ENCODE measurements at regions not wholly inside any gene's neighbourhood (a gene's known extent, or its start where the extent isn't known, plus 50 kb on each side); places are given as distances from the start of the nearest gene placed in this dataset.

GRCh38 chr7:47221826-47222225, 360.1 kb downstream of the TNS3 start:
- Mint-ChIP-seq H3K4me1 (ENCODE audit: low read depth) (peaks cover 14% of the 10 kb centered on the region), H3K9me3 (no peaks in the 10 kb centered on the region)
- no peak for DNase-seq (ENCODE audit: low spot score)

GRCh38 chr7:47218378-47219176, 363.3 kb downstream of the TNS3 start:
- DNase-seq (ENCODE audit: low spot score) = no peak
- intact Hi-C loops (cut with micrococcal nuclease) = no loop called here
- H3K27ac Mint-ChIP-seq = no peak overlapping the region
- peaks cover 2% of the 10 kb centered on the region for H3K27me3 Mint-ChIP-seq (ENCODE audit: low read depth)
- no peaks in the 10 kb centered on the region for H3K9me3 Mint-ChIP-seq
- H3K4me1 Mint-ChIP-seq (ENCODE audit: low read depth) = peaks cover 14% of the 10 kb centered on the region
- no peak overlapping the region for H3K4me3 Mint-ChIP-seq (ENCODE audit: low read depth)
- H3K36me3 Mint-ChIP-seq (ENCODE audit: low read depth) = no peaks in the 10 kb centered on the region

More at GRCh38 chr7:47221826-47222225, 360.1 kb downstream of the TNS3 start:
- H3K27me3 Mint-ChIP-seq (ENCODE audit: low read depth) = no peaks in the 10 kb centered on the region
- no peak overlapping the region for H3K27ac Mint-ChIP-seq
- no peak overlapping the region for H3K4me3 Mint-ChIP-seq (ENCODE audit: low read depth)
- no peaks in the 10 kb centered on the region for H3K36me3 Mint-ChIP-seq (ENCODE audit: low read depth)
- intact Hi-C loops (cut with micrococcal nuclease) = no loop called here

GRCh38 chr7:47217570-47218360, 364.1 kb downstream of the TNS3 start:
- intact Hi-C loops (cut with micrococcal nuclease) = no loop called here
- no peak overlapping the region for H3K27ac Mint-ChIP-seq

GRCh38 chr7:47217086-47217485, 364.8 kb downstream of the TNS3 start:
- no peak overlapping the region for H3K4me3 Mint-ChIP-seq (ENCODE audit: low read depth)
- H3K4me1 Mint-ChIP-seq (ENCODE audit: low read depth) = peaks cover 14% of the 10 kb centered on the region
- H3K27ac Mint-ChIP-seq = no peak overlapping the region
- DNase-seq (ENCODE audit: low spot score) = no peak
- peaks cover 2% of the 10 kb centered on the region for H3K27me3 Mint-ChIP-seq (ENCODE audit: low read depth)
- H3K9me3 Mint-ChIP-seq = no peaks in the 10 kb centered on the region
- no peaks in the 10 kb centered on the region for H3K36me3 Mint-ChIP-seq (ENCODE audit: low read depth)
- intact Hi-C loops (cut with micrococcal nuclease) = no loop called here

More at GRCh38 chr7:47217570-47218360, 364.1 kb downstream of the TNS3 start:
- no peak for DNase-seq (ENCODE audit: low spot score)
- Mint-ChIP-seq H3K27me3 (ENCODE audit: low read depth) (peaks cover 2% of the 10 kb centered on the region), H3K9me3 (no peaks in the 10 kb centered on the region), H3K4me1 (ENCODE audit: low read depth) (peaks cover 14% of the 10 kb centered on the region), H3K36me3 (ENCODE audit: low read depth) (no peaks in the 10 kb centered on the region), H3K4me3 (ENCODE audit: low read depth) (no peak overlapping the region)

- peaks cover 14% of the 10 kb centered on the region for H3K4me1 Mint-ChIP-seq (ENCODE audit: low read depth)
- peaks cover 2% of the 10 kb centered on the region for H3K27me3 Mint-ChIP-seq (ENCODE audit: low read depth)
- no peaks in the 10 kb centered on the region for H3K36me3 Mint-ChIP-seq (ENCODE audit: low read depth)
- H3K9me3 Mint-ChIP-seq = no peaks in the 10 kb centered on the region
- no peak overlapping the region for H3K4me3 Mint-ChIP-seq (ENCODE audit: low read depth)
- intact Hi-C loops (cut with micrococcal nuclease) = no loop called here
- H3K27ac Mint-ChIP-seq = no peak overlapping the region
- DNase-seq (ENCODE audit: low spot score) = no peak
These were observed 365.5 kb downstream of the TNS3 start for GRCh38 chr7:47216439-47216838.

GRCh38 chr7:47215640-47216039, 366.3 kb downstream of the TNS3 start:
- no peak for DNase-seq (ENCODE audit: low spot score)
- H3K27me3 Mint-ChIP-seq (ENCODE audit: low read depth) = peaks cover 2% of the 10 kb centered on the region
- H3K36me3 Mint-ChIP-seq (ENCODE audit: low read depth) = no peaks in the 10 kb centered on the region
- intact Hi-C loops (cut with micrococcal nuclease) = no loop called here
- H3K4me1 Mint-ChIP-seq (ENCODE audit: low read depth) = peaks cover 14% of the 10 kb centered on the region
- H3K9me3 Mint-ChIP-seq = no peaks in the 10 kb centered on the region
- no peak overlapping the region for H3K27ac Mint-ChIP-seq
- H3K4me3 Mint-ChIP-seq (ENCODE audit: low read depth) = no peak overlapping the region

- Mint-ChIP-seq H3K36me3 (ENCODE audit: low read depth) (no peaks in the 10 kb centered on the region), H3K27ac (no peak overlapping the region), H3K4me3 (ENCODE audit: low read depth) (no peak overlapping the region), H3K9me3 (no peaks in the 10 kb centered on the region), H3K27me3 (ENCODE audit: low read depth) (peaks cover 2% of the 10 kb centered on the region), H3K4me1 (ENCODE audit: low read depth) (peaks cover 14% of the 10 kb centered on the region)
- no peak for DNase-seq (ENCODE audit: low spot score)
- intact Hi-C loops (cut with micrococcal nuclease) = no loop called here
These were observed 366.9 kb downstream of the TNS3 start for GRCh38 chr7:47215049-47215448.

- H3K27me3 Mint-ChIP-seq (ENCODE audit: low read depth) = peaks cover 2% of the 10 kb centered on the region
- H3K4me1 Mint-ChIP-seq (ENCODE audit: low read depth) = peaks cover 8% of the 10 kb centered on the region
- intact Hi-C loops (cut with micrococcal nuclease) = no loop called here
- no peaks in the 10 kb centered on the region for H3K9me3 Mint-ChIP-seq
- no peak overlapping the region for H3K4me3 Mint-ChIP-seq (ENCODE audit: low read depth)
- H3K36me3 Mint-ChIP-seq (ENCODE audit: low read depth) = no peaks in the 10 kb centered on the region
- H3K27ac Mint-ChIP-seq = no peak overlapping the region
- no peak for DNase-seq (ENCODE audit: low spot score)
These were observed 368.6 kb downstream of the TNS3 start for GRCh38 chr7:47213276-47213675.

GRCh38 chr7:47211519-47211973, 370.4 kb downstream of the TNS3 start:
- intact Hi-C loops (cut with micrococcal nuclease) = no loop called here
- Mint-ChIP-seq H3K27ac (no peak overlapping the region), H3K4me1 (ENCODE audit: low read depth) (no peaks in the 10 kb centered on the region), H3K27me3 (ENCODE audit: low read depth) (peaks cover 2% of the 10 kb centered on the region), H3K36me3 (ENCODE audit: low read depth) (no peaks in the 10 kb centered on the region), H3K9me3 (no peaks in the 10 kb centered on the region), H3K4me3 (ENCODE audit: low read depth) (no peak overlapping the region)
- DNase-seq (ENCODE audit: low spot score) = no peak

- no peaks in the 10 kb centered on the region for H3K27me3 Mint-ChIP-seq (ENCODE audit: low read depth)
- H3K36me3 Mint-ChIP-seq (ENCODE audit: low read depth) = no peaks in the 10 kb centered on the region
- H3K27ac Mint-ChIP-seq = no peak overlapping the region
- H3K4me3 Mint-ChIP-seq (ENCODE audit: low read depth) = no peak overlapping the region
- H3K9me3 Mint-ChIP-seq = no peaks in the 10 kb centered on the region
- intact Hi-C loops (cut with micrococcal nuclease) = no loop called here
- H3K4me1 Mint-ChIP-seq (ENCODE audit: low read depth) = no peaks in the 10 kb centered on the region
- DNase-seq (ENCODE audit: low spot score) = no peak
These were observed 371.5 kb downstream of the TNS3 start for GRCh38 chr7:47210281-47210854.

- H3K27me3 Mint-ChIP-seq (ENCODE audit: low read depth) = no peaks in the 10 kb centered on the region
- intact Hi-C loops (cut with micrococcal nuclease) = no loop called here
- no peak for DNase-seq (ENCODE audit: low spot score)
- H3K36me3 Mint-ChIP-seq (ENCODE audit: low read depth) = no peaks in the 10 kb centered on the region
- no peak overlapping the region for H3K4me3 Mint-ChIP-seq (ENCODE audit: low read depth)
- H3K9me3 Mint-ChIP-seq = no peaks in the 10 kb centered on the region
- no peaks in the 10 kb centered on the region for H3K4me1 Mint-ChIP-seq (ENCODE audit: low read depth)
- H3K27ac Mint-ChIP-seq = no peak overlapping the region
These were observed 374.0 kb downstream of the TNS3 start for GRCh38 chr7:47207956-47208355.

- Mint-ChIP-seq H3K4me3 (ENCODE audit: low read depth) (no peak overlapping the region), H3K9me3 (no peaks in the 10 kb centered on the region), H3K27me3 (ENCODE audit: low read depth) (no peaks in the 10 kb centered on the region), H3K4me1 (ENCODE audit: low read depth) (no peaks in the 10 kb centered on the region), H3K27ac (no peak overlapping the region), H3K36me3 (ENCODE audit: low read depth) (no peaks in the 10 kb centered on the region)
- DNase-seq (ENCODE audit: low spot score) = no peak
- intact Hi-C loops (cut with micrococcal nuclease) = no loop called here
These were observed 377.2 kb downstream of the TNS3 start for GRCh38 chr7:47204709-47205108.
